Activated B cell treated with CpG ODN at 0.5 μM for 24 hours (primary cell): ENCODE measurements at regions not wholly inside any gene's neighbourhood (a gene's known extent, or its start where the extent isn't known, plus 50 kb on each side); places are given as distances from the start of the nearest gene placed in this dataset.

Source experiments
- ATAC-seq: fragments of 200-7000 bp; cut with Tn5 transposase; one replicate; pipeline ENCODE4 v1.10.0; 2021; ENCODE audit warnings: low read depth, mild to moderate bottlenecking, moderate library complexity
- CTCF ChIA-PET: fragments of 350-600 bp; sonication (Branson Sonifier 250); formaldehyde crosslinking; loops from one replicate; lab custom pipeline; 2021; ENCODE audit warnings: antibody characterized with exemption; lab: Charles Lee
- POLR2A ChIA-PET: fragments of 350-600 bp; sonication (Branson Sonifier 250); formaldehyde crosslinking; loops from one replicate; lab custom pipeline; 2021; ENCODE audit warnings: antibody characterized with exemption; lab: Charles Lee
- DNase-seq: peaks from one replicate; pipeline ENCODE4 v3.0.0; 2022
- H3K27ac Mint-ChIP-seq: one replicate; pipeline ENCODE4 v1.8.0; 2020; ENCODE audit warnings: mixed read lengths
- H3K27me3 Mint-ChIP-seq: one replicate; pipeline ENCODE4 v1.8.0; 2021; ENCODE audit warnings: mixed read lengths
- H3K36me3 Mint-ChIP-seq: one replicate; pipeline ENCODE4 v1.8.0; 2021; ENCODE audit warnings: low read depth, mixed read lengths
- H3K4me1 Mint-ChIP-seq: one replicate; pipeline ENCODE4 v1.8.0; 2021; ENCODE audit warnings: mixed read lengths
- H3K4me3 Mint-ChIP-seq: one replicate; pipeline ENCODE4 v1.8.0; 2020; ENCODE audit warnings: mild to moderate bottlenecking, mixed read lengths
- H3K9me3 Mint-ChIP-seq: one replicate; pipeline ENCODE4 v1.8.0; 2020; ENCODE audit warnings: mixed read lengths
- CTCF ChIP-seq: fragments of 200-600 bp; IDR thresholded peaks from one replicate; pipeline ENCODE4 v1.8.0; 2022; ENCODE audit warnings: antibody characterized with exemption, mild to moderate bottlenecking
- intact Hi-C: fragments of 100-400 bp; cut with micrococcal nuclease; formaldehyde crosslinking; loops from one replicate; pipeline ENCODE4 v1.15.1; 2024

DNA sequence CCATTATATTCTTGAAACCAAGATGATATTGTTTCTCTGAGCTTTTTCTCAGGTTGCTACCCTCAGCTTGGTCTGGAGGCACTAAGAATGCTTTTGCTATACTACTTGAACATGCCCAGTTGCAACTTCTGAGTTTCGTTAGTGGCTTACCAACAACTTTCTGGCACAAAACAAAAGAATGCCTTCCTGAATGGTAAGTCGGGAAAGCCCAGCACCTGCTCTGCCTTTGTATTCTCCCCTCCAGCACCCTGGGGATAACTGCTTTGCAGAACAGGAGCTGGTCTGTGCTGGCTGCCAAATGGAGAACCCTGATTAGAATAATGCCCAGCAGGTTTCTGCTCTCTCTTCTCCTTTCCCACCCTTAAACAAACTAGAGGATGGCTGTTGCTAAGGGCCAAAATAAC, 149.3 kb downstream of the TGFB2 start:
- H3K9me3 Mint-ChIP-seq = no peaks in the 10 kb centered on the region
- TF ChIP-seq CTCF = no peak

DNA sequence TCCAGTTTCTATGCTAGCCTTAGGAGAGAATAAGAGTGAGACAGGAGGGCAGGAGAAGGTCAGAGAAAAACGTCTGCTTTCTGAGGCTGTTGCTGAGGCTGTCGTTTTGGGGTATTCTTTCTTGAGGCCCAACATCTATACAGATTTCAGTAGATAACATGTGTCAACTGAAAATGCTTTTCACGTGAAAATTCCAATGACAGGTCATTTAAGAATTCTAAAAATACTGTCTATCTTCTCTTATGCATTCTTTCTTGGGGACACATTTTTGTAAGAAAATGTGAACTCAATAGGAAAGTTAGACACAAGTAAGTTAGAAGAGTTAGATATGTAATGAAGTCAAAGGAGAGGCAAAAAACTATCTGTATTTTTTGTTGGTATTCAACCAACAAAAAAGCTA, 150.8 kb downstream of the TGFB2 start:
- DNase-seq (no peak), ATAC-seq (no peak)
- Mint-ChIP-seq H3K4me3 (no peak overlapping the region), H3K4me1 (peaks cover 9% of the 10 kb centered on the region), H3K27ac (no peak overlapping the region), H3K27me3 (no peaks in the 10 kb centered on the region), H3K36me3 (no peaks in the 10 kb centered on the region), H3K9me3 (no peaks in the 10 kb centered on the region)
- POLR2A ChIA-PET = no interaction called here
- CTCF ChIA-PET = no interaction called here
- no peak for TF ChIP-seq CTCF
- intact Hi-C loops = no loop called here

More for the DNA sequence above, 149.3 kb downstream of the TGFB2 start:
- no peaks in the 10 kb centered on the region for H3K36me3 Mint-ChIP-seq
- no peak for ATAC-seq
- no peaks in the 10 kb centered on the region for H3K27me3 Mint-ChIP-seq
- CTCF ChIA-PET = no interaction called here
- POLR2A ChIA-PET = no interaction called here
- peaks cover 9% of the 10 kb centered on the region for H3K4me1 Mint-ChIP-seq
- no peak overlapping the region for H3K27ac Mint-ChIP-seq
- no peak overlapping the region for H3K4me3 Mint-ChIP-seq
- DNase-seq = no peak
- intact Hi-C loops = no loop called here

GRCh38 chr1:218496561-218496960, 151.4 kb downstream of the TGFB2 start:
- no peak for TF ChIP-seq CTCF
- peaks cover 9% of the 10 kb centered on the region for H3K4me1 Mint-ChIP-seq
- no peaks in the 10 kb centered on the region for H3K9me3 Mint-ChIP-seq
- POLR2A ChIA-PET = no interaction called here
- intact Hi-C loops = no loop called here
- CTCF ChIA-PET = no interaction called here
- no peaks in the 10 kb centered on the region for H3K36me3 Mint-ChIP-seq
- H3K27me3 Mint-ChIP-seq = no peaks in the 10 kb centered on the region
- no peak for ATAC-seq
- H3K27ac Mint-ChIP-seq = no peak overlapping the region
- no peak overlapping the region for H3K4me3 Mint-ChIP-seq
- no peak for DNase-seq

DNA sequence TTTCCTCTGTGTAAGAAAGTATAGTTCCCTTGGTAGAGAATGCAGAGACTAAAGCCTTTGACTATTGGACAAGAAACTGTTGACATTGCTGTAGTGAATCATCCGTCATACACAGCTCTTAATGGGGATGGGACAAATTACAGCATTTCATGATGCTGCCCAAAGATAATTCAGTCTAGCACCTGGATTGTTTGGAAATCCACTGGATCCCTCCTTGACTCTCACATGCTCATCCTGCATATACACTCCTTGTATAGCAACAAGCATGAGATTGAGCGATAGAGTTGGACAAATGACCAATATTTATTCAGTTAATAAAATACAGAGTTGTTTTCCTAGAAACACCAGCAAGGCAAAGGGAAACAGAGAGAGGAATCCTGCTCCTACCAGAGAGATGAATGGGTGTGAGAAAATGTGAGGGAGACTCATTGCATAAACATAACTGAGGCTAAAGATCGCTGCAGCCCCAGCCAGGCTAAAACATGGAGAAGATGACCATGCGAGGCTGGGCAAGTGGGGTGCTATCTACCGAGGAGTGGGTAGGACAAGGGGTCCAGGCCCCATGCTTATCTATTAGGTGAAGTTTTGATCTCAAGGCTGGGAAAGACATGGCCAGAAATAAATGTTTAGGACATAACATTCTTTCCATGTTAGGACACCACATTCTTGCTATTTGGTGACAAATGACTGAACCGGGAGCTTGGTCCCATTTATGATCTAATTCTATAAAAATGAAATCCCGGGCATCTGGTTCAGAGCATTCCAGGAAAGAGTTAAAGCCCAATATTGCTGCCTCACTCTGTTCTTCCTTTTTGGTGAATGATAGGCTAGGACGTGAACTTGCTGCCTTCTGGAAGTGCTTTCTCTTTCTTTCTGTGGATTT, 153.2 kb downstream of the TGFB2 start:
- Mint-ChIP-seq H3K9me3 (no peaks in the 10 kb centered on the region), H3K4me1 (peaks cover 9% of the 10 kb centered on the region), H3K4me3 (no peak overlapping the region), H3K27me3 (no peaks in the 10 kb centered on the region), H3K27ac (no peak overlapping the region), H3K36me3 (no peaks in the 10 kb centered on the region)
- ChIA-PET POLR2A (no interaction called here), CTCF (no interaction called here)
- TF ChIP-seq CTCF = no peak
- intact Hi-C loops = no loop called here
- ATAC-seq = no peak
- no peak for DNase-seq

- Mint-ChIP-seq H3K4me3 (no peak overlapping the region), H3K27ac (no peak overlapping the region)
These were observed 154.0 kb downstream of the TGFB2 start for GRCh38 chr1:218499011-218499691.

More at GRCh38 chr1:218499011-218499691, 154.0 kb downstream of the TGFB2 start:
- no peaks in the 10 kb centered on the region for H3K9me3 Mint-ChIP-seq
- intact Hi-C loops = no loop called here
- TF ChIP-seq CTCF = no peak
- DNase-seq = no peak
- no peaks in the 10 kb centered on the region for H3K27me3 Mint-ChIP-seq
- ATAC-seq = no peak
- no peaks in the 10 kb centered on the region for H3K36me3 Mint-ChIP-seq
- CTCF ChIA-PET = no interaction called here
- POLR2A ChIA-PET = no interaction called here
- peaks cover 9% of the 10 kb centered on the region for H3K4me1 Mint-ChIP-seq
